Hepatocyte (in vitro differentiated cells): ENCODE measurements at regions not wholly inside any gene's neighbourhood (a gene's known extent, or its start where the extent isn't known, plus 50 kb on each side); places are given as distances from the start of the nearest gene placed in this dataset.

Source experiments
- DNase-seq: peaks from one replicate; pipeline ENCODE4 v3.0.0-alpha.2; 2016; ENCODE audit warnings: low spot score
- H2AFZ ChIP-seq: fragments of 200-600 bp; sonication (generic); 2 replicates; pipeline ENCODE4 v1.6.0; 2016; ENCODE audit warnings: antibody characterized with exemption, mild to moderate bottlenecking
- H3K27ac ChIP-seq: fragments of 200-600 bp; sonication (generic); 2 replicates; pipeline ENCODE4 v1.5.1; 2016; ENCODE audit warnings: mild to moderate bottlenecking
- H3K27me3 ChIP-seq: fragments of 200-600 bp; sonication (generic); 2 replicates; pipeline ENCODE4 v1.6.1; 2016
- H3K36me3 ChIP-seq: fragments of 200-600 bp; sonication (generic); replicated peaks from 2 replicates; pipeline ENCODE4 v1.5.1; 2016; ENCODE audit warnings: low read depth; ENCODE audit not compliant: insufficient read depth
- H3K4me1 ChIP-seq: fragments of 200-600 bp; sonication (generic); 2 replicates; pipeline ENCODE4 v1.5.1; 2016; ENCODE audit warnings: mild to moderate bottlenecking, moderate library complexity; ENCODE audit not compliant: insufficient read depth
- H3K4me2 ChIP-seq: fragments of 200-600 bp; sonication (generic); 2 replicates; pipeline ENCODE4 v1.6.0; 2016
- H3K4me3 ChIP-seq: fragments of 200-600 bp; sonication (generic); 2 replicates; pipeline ENCODE4 v1.5.1; 2016; ENCODE audit warnings: mild to moderate bottlenecking
- H3K79me2 ChIP-seq: fragments of 200-600 bp; sonication (generic); 2 replicates; pipeline ENCODE4 v1.6.0; 2017; ENCODE audit warnings: mild to moderate bottlenecking
- H3K9me2 ChIP-seq: fragments of 200-600 bp; sonication (generic); replicated peaks from 2 replicates; pipeline ENCODE4 v1.6.0; 2017; ENCODE audit warnings: mild to moderate bottlenecking; ENCODE audit not compliant: insufficient read depth
- H3K9me3 ChIP-seq: fragments of 200-600 bp; sonication (generic); 2 replicates; pipeline ENCODE4 v1.5.1; 2016; ENCODE audit warnings: low read depth, mild to moderate bottlenecking
- H4K20me1 ChIP-seq: fragments of 200-600 bp; sonication (generic); 2 replicates; pipeline ENCODE4 v1.6.0; 2016; ENCODE audit warnings: mild to moderate bottlenecking; ENCODE audit not compliant: insufficient read depth, poor library complexity, severe bottlenecking
- EZH2 ChIP-seq: fragments of 200-600 bp; sonication (generic); IDR thresholded peaks from 2 replicates; pipeline ENCODE4 v1.6.1; 2016; ENCODE audit warnings: antibody characterized with exemption, mild to moderate bottlenecking, borderline replicate concordance
- EZH2phosphoT487 ChIP-seq: fragments of 200-600 bp; sonication (generic); IDR thresholded peaks from one replicate; pipeline ENCODE4 v1.6.1; 2018; ENCODE audit warnings: antibody characterized with exemption, mild to moderate bottlenecking, low read depth, moderate library complexity; ENCODE audit not compliant: unreplicated experiment, severe bottlenecking
- WGBS: methylation state at CpG from one replicate; pipeline ENCODE4 v1.1.6; 2016; ENCODE audit warnings: low lambda C conversion rate; ENCODE audit errors: missing lambda C conversion rate; 5-methylcytosine and 5-hydroxymethylcytosine counted together
- TF ChIP-seq, protein P1 (sequence below): fragments of 200-600 bp; sonication (generic); IDR thresholded peaks from 2 replicates; pipeline ENCODE4 v1.5.1; 2016; ENCODE audit warnings: antibody characterized with exemption, mild to moderate bottlenecking; ENCODE audit not compliant: poor library complexity

DNA sequence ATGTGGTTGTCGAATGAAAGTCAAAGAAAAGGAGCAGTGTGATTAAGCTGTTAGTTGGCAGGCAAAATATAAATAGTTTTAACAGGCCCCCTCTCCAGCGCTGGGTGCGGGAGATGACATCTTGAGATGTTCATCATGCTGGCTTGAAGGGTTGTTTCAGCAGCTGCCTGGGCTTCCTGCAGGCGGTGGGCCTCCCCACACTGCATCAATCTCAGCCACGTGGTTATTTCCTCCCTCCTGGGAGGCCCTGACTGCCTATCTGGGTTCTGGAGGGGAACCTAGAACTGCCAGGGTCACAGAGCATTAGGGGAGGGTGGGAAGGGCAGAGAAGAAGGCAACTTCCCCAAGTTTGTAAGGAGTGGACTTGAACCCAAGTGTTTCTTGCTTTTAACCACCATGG, 173.3 kb upstream of the SYT13 start:
- H3K36me3 ChIP-seq = no peaks in the 10 kb centered on the region
- no peaks in the 10 kb centered on the region for H3K27me3 ChIP-seq
- no peak overlapping the region for H3K27ac ChIP-seq
- no peak overlapping the region for H2AFZ ChIP-seq
- no peaks in the 10 kb centered on the region for H3K9me3 ChIP-seq
- WGBS = 69% methylated on average over 5 of the region's 5 CpGs
- H4K20me1 ChIP-seq = no peaks in the 10 kb centered on the region
- no peaks in the 10 kb centered on the region for H3K9me2 ChIP-seq
- H3K4me2 ChIP-seq = no peak overlapping the region
- TF ChIP-seq EZH2 (no peak), EZH2phosphoT487 (no peak)
- TF ChIP-seq, protein P1, sequence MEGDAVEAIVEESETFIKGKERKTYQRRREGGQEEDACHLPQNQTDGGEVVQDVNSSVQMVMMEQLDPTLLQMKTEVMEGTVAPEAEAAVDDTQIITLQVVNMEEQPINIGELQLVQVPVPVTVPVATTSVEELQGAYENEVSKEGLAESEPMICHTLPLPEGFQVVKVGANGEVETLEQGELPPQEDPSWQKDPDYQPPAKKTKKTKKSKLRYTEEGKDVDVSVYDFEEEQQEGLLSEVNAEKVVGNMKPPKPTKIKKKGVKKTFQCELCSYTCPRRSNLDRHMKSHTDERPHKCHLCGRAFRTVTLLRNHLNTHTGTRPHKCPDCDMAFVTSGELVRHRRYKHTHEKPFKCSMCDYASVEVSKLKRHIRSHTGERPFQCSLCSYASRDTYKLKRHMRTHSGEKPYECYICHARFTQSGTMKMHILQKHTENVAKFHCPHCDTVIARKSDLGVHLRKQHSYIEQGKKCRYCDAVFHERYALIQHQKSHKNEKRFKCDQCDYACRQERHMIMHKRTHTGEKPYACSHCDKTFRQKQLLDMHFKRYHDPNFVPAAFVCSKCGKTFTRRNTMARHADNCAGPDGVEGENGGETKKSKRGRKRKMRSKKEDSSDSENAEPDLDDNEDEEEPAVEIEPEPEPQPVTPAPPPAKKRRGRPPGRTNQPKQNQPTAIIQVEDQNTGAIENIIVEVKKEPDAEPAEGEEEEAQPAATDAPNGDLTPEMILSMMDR = no peak
- H3K79me2 ChIP-seq = no peaks in the 10 kb centered on the region
- H3K4me3 ChIP-seq = no peak overlapping the region
- H3K4me1 ChIP-seq = no peaks in the 10 kb centered on the region
- no peak for DNase-seq

DNA sequence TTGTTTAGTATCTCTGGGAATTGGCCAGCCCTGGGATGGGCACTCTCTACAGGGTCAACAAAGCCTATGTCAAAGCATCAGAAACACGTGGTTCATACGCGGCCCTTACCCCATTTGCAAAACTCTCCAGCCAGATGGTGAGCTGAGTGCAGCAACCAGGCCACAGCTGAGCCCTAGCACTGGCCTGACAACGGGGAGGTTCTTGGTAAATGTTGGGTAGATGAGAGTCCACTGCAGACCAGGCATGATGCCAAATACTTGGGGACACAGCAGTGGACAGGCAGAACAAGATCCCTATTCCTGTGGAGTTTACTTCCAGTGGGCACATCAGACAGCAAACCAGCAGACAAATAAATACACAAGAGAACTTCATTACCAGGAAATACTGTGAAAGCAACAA, 172.1 kb upstream of the SYT13 start:
- no peak overlapping the region for H3K4me2 ChIP-seq
- H3K27ac ChIP-seq = no peak overlapping the region
- no peaks in the 10 kb centered on the region for H3K4me1 ChIP-seq
- 91% methylated on average over 4 of the region's 4 CpGs for WGBS
- no peaks in the 10 kb centered on the region for H4K20me1 ChIP-seq
- no peak for TF ChIP-seq EZH2phosphoT487
- TF ChIP-seq, protein P1 = no peak
- TF ChIP-seq EZH2 = no peak
- H3K9me2 ChIP-seq = no peaks in the 10 kb centered on the region
- H3K36me3 ChIP-seq = no peaks in the 10 kb centered on the region
- H3K79me2 ChIP-seq = no peaks in the 10 kb centered on the region
- H2AFZ ChIP-seq = no peak overlapping the region
- H3K9me3 ChIP-seq = no peaks in the 10 kb centered on the region
- no peaks in the 10 kb centered on the region for H3K27me3 ChIP-seq
- no peak overlapping the region for H3K4me3 ChIP-seq
- no peak for DNase-seq

DNA sequence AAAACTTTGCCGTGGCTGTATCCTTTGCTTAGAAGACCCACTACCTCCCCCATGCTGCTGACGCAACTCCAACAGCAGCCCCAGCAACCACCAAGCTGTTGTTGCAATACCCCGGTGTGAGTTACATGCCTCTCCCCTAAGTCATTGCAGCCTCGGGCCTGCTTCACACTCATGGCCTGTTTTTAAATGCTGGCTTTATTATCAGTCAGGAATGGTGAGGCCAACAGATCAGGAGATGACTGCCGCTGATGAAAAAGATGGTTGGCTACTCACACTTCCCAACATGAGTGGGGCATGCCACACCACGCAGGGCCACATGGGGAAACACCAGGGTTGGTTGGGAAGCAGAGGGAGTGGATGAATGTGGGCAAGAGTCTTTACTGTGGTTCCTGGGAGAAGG, 171.5 kb upstream of the SYT13 start:
- H3K4me3 ChIP-seq = no peak overlapping the region
- H2AFZ ChIP-seq = no peak overlapping the region
- H3K4me2 ChIP-seq = no peak overlapping the region
- WGBS = 75% methylated on average over 6 of the region's 6 CpGs
- H3K4me1 ChIP-seq = no peaks in the 10 kb centered on the region
- no peaks in the 10 kb centered on the region for H4K20me1 ChIP-seq
- H3K27me3 ChIP-seq = no peaks in the 10 kb centered on the region
- H3K36me3 ChIP-seq = no peaks in the 10 kb centered on the region
- no peaks in the 10 kb centered on the region for H3K79me2 ChIP-seq
- H3K27ac ChIP-seq = no peak overlapping the region
- TF ChIP-seq EZH2phosphoT487 (no peak), EZH2 (no peak)
- TF ChIP-seq, protein P1 = no peak
- H3K9me3 ChIP-seq = no peaks in the 10 kb centered on the region
- H3K9me2 ChIP-seq = no peaks in the 10 kb centered on the region
- peak; percentile 39 for DNase-seq

DNA sequence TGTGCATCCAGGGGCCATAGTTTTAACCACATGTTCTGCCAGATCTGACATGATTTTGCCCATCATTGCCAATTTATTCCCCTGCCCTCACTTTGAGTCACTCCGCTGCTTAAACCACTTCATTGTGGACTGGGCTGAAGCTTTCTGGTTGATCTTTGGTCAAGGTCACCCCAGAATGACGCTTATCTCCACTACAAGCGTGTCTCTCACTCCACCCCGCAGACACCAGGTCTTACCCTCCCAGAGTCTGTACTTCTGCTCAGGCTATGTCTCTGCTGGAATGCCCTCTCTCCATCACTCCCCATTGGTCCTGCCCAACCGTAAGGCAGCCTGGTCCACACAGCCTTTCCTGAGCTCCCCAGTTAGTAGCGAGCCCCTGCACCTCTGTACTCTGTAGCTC, 170.5 kb upstream of the SYT13 start:
- Histone ChIP-seq H3K27ac (no peak overlapping the region), H4K20me1 (no peaks in the 10 kb centered on the region), H3K4me1 (no peaks in the 10 kb centered on the region), H3K4me2 (no peak overlapping the region), H3K9me3 (no peaks in the 10 kb centered on the region), H3K79me2 (no peaks in the 10 kb centered on the region), H2AFZ (no peak overlapping the region), H3K27me3 (no peaks in the 10 kb centered on the region), H3K9me2 (no peaks in the 10 kb centered on the region), H3K4me3 (no peak overlapping the region), H3K36me3 (no peaks in the 10 kb centered on the region)
- DNase-seq = no peak
- TF ChIP-seq EZH2phosphoT487 (no peak), EZH2 (no peak)
- TF ChIP-seq, protein P1 = no peak
- 54% methylated on average over 6 of the region's 6 CpGs for WGBS
